ENCODE measurements at regions not wholly inside any gene's neighbourhood (a gene's known extent, or its start where the extent isn't known, plus 50 kb on each side); places are given as distances from the start of the nearest gene placed in this dataset.
"Not testable (repeated sequence)": the region's sequence is repeated elsewhere in the genome, so short reads cannot be mapped to it uniquely, and the experiment has no call there.

GRCh38 chr6:56812851-56813250 is 142.1 kb upstream of the BEND6 start:
- not testable (repeated sequence) for H3K27me3 ChIP-seq (ENCODE audit: control insufficient read depth, insufficient read depth, low read length); H3K36me3 ChIP-seq (ENCODE audit: control insufficient read depth, insufficient read depth, low read length); H3K4me1 ChIP-seq (ENCODE audit: control insufficient read depth, insufficient read depth, low read length); H3K9me3 ChIP-seq (ENCODE audit: control insufficient read depth, low read length); H3K9ac ChIP-seq (ENCODE audit: low read length); H3K4me3 ChIP-seq (ENCODE audit: low read length)

- Histone ChIP-seq H3K4me3 (ENCODE audit: low read length) (no peak overlapping the region), H3K4me1 (ENCODE audit: control insufficient read depth, insufficient read depth, low read length) (no peaks in the 10 kb centered on the region), H3K9me3 (ENCODE audit: control insufficient read depth, low read length) (no peaks in the 10 kb centered on the region), H3K27me3 (ENCODE audit: control insufficient read depth, insufficient read depth, low read length) (no peaks in the 10 kb centered on the region), H3K36me3 (ENCODE audit: control insufficient read depth, insufficient read depth, low read length) (no peaks in the 10 kb centered on the region), H3K9ac (ENCODE audit: low read length) (no peak overlapping the region)
Observed at GRCh38 chr6:56808871-56809359, 146.0 kb upstream of the BEND6 start.

- H3K36me3 ChIP-seq (ENCODE audit: control insufficient read depth, insufficient read depth, low read length): no peaks in the 10 kb centered on the region
- H3K4me1 ChIP-seq (ENCODE audit: control insufficient read depth, insufficient read depth, low read length): no peaks in the 10 kb centered on the region
- no peak overlapping the region for H3K4me3 ChIP-seq (ENCODE audit: low read length)
- H3K27me3 ChIP-seq (ENCODE audit: control insufficient read depth, insufficient read depth, low read length): no peaks in the 10 kb centered on the region
- H3K9me3 ChIP-seq (ENCODE audit: control insufficient read depth, low read length): no peaks in the 10 kb centered on the region
- H3K9ac ChIP-seq (ENCODE audit: low read length): no peak overlapping the region
Observed at GRCh38 chr6:56807989-56808337, 146.9 kb upstream of the BEND6 start.

GRCh38 chr6:56807326-56807988 is 147.4 kb upstream of the BEND6 start:
- Histone ChIP-seq H3K4me1 (ENCODE audit: control insufficient read depth, insufficient read depth, low read length) (peaks cover 3% of the 10 kb centered on the region), H3K27me3 (ENCODE audit: control insufficient read depth, insufficient read depth, low read length) (no peaks in the 10 kb centered on the region), H3K36me3 (ENCODE audit: control insufficient read depth, insufficient read depth, low read length) (no peaks in the 10 kb centered on the region), H3K9ac (ENCODE audit: low read length) (no peak overlapping the region), H3K4me3 (ENCODE audit: low read length) (no peak overlapping the region), H3K9me3 (ENCODE audit: control insufficient read depth, low read length) (no peaks in the 10 kb centered on the region)

GRCh38 chr6:56806368-56806767 is 148.5 kb upstream of the BEND6 start:
- Histone ChIP-seq H3K36me3 (ENCODE audit: control insufficient read depth, insufficient read depth, low read length) (no peaks in the 10 kb centered on the region), H3K4me1 (ENCODE audit: control insufficient read depth, insufficient read depth, low read length) (peaks cover 4% of the 10 kb centered on the region), H3K4me3 (ENCODE audit: low read length) (no peak overlapping the region), H3K9me3 (ENCODE audit: control insufficient read depth, low read length) (no peaks in the 10 kb centered on the region), H3K27me3 (ENCODE audit: control insufficient read depth, insufficient read depth, low read length) (no peaks in the 10 kb centered on the region), H3K9ac (ENCODE audit: low read length) (no peak overlapping the region)

- Histone ChIP-seq H3K4me3 (ENCODE audit: low read length) (no peak overlapping the region), H3K9ac (ENCODE audit: low read length) (no peak overlapping the region), H3K36me3 (ENCODE audit: control insufficient read depth, insufficient read depth, low read length) (no peaks in the 10 kb centered on the region), H3K4me1 (ENCODE audit: control insufficient read depth, insufficient read depth, low read length) (peaks cover 4% of the 10 kb centered on the region), H3K9me3 (ENCODE audit: control insufficient read depth, low read length) (no peaks in the 10 kb centered on the region), H3K27me3 (ENCODE audit: control insufficient read depth, insufficient read depth, low read length) (no peaks in the 10 kb centered on the region)
Observed at GRCh38 chr6:56804996-56805395, 149.9 kb upstream of the BEND6 start.

- Histone ChIP-seq H3K36me3 (ENCODE audit: control insufficient read depth, insufficient read depth, low read length) (no peaks in the 10 kb centered on the region), H3K27me3 (ENCODE audit: control insufficient read depth, insufficient read depth, low read length) (no peaks in the 10 kb centered on the region), H3K9me3 (ENCODE audit: control insufficient read depth, low read length) (no peaks in the 10 kb centered on the region), H3K4me1 (ENCODE audit: control insufficient read depth, insufficient read depth, low read length) (peaks cover 4% of the 10 kb centered on the region), H3K9ac (ENCODE audit: low read length) (no peak overlapping the region), H3K4me3 (ENCODE audit: low read length) (no peak overlapping the region)
Observed at GRCh38 chr6:56803594-56803993, 151.3 kb upstream of the BEND6 start.

- Histone ChIP-seq H3K27me3 (ENCODE audit: control insufficient read depth, insufficient read depth, low read length) (no peaks in the 10 kb centered on the region), H3K36me3 (ENCODE audit: control insufficient read depth, insufficient read depth, low read length) (no peaks in the 10 kb centered on the region), H3K4me1 (ENCODE audit: control insufficient read depth, insufficient read depth, low read length) (peaks cover 4% of the 10 kb centered on the region), H3K9me3 (ENCODE audit: control insufficient read depth, low read length) (no peaks in the 10 kb centered on the region), H3K9ac (ENCODE audit: low read length) (no peak overlapping the region), H3K4me3 (ENCODE audit: low read length) (no peak overlapping the region)
Observed at GRCh38 chr6:56802584-56802983, 152.3 kb upstream of the BEND6 start.

GRCh38 chr6:56799989-56800388 is 154.9 kb upstream of the BEND6 start:
- peaks cover 4% of the 10 kb centered on the region for H3K4me1 ChIP-seq (ENCODE audit: control insufficient read depth, insufficient read depth, low read length)
- no peaks in the 10 kb centered on the region for H3K27me3 ChIP-seq (ENCODE audit: control insufficient read depth, insufficient read depth, low read length)

GRCh38 chr6:56798163-56798562 is 155.5 kb upstream of the DST start:
- H3K9ac ChIP-seq (ENCODE audit: low read length): no peak overlapping the region
- H3K4me3 ChIP-seq (ENCODE audit: low read length): no peak overlapping the region
- H3K27me3 ChIP-seq (ENCODE audit: control insufficient read depth, insufficient read depth, low read length): no peaks in the 10 kb centered on the region
- H3K4me1 ChIP-seq (ENCODE audit: control insufficient read depth, insufficient read depth, low read length): peaks cover 4% of the 10 kb centered on the region
- H3K9me3 ChIP-seq (ENCODE audit: control insufficient read depth, low read length): no peaks in the 10 kb centered on the region
- no peaks in the 10 kb centered on the region for H3K36me3 ChIP-seq (ENCODE audit: control insufficient read depth, insufficient read depth, low read length)

More at GRCh38 chr6:56799989-56800388, 154.9 kb upstream of the BEND6 start:
- Histone ChIP-seq H3K9ac (ENCODE audit: low read length) (no peak overlapping the region), H3K36me3 (ENCODE audit: control insufficient read depth, insufficient read depth, low read length) (no peaks in the 10 kb centered on the region), H3K9me3 (ENCODE audit: control insufficient read depth, low read length) (no peaks in the 10 kb centered on the region), H3K4me3 (ENCODE audit: low read length) (no peak overlapping the region)

GRCh38 chr6:56796196-56796532 is 153.5 kb upstream of the DST start:
- Histone ChIP-seq H3K4me3 (ENCODE audit: low read length) (no peak overlapping the region), H3K36me3 (ENCODE audit: control insufficient read depth, insufficient read depth, low read length) (no peaks in the 10 kb centered on the region), H3K27me3 (ENCODE audit: control insufficient read depth, insufficient read depth, low read length) (no peaks in the 10 kb centered on the region), H3K4me1 (ENCODE audit: control insufficient read depth, insufficient read depth, low read length) (no peaks in the 10 kb centered on the region), H3K9ac (ENCODE audit: low read length) (no peak overlapping the region), H3K9me3 (ENCODE audit: control insufficient read depth, low read length) (no peaks in the 10 kb centered on the region)

GRCh38 chr6:56795466-56796195 is 152.9 kb upstream of the DST start:
- no peaks in the 10 kb centered on the region for H3K36me3 ChIP-seq (ENCODE audit: control insufficient read depth, insufficient read depth, low read length)
- H3K9ac ChIP-seq (ENCODE audit: low read length): no peak overlapping the region
- no peaks in the 10 kb centered on the region for H3K27me3 ChIP-seq (ENCODE audit: control insufficient read depth, insufficient read depth, low read length)
- H3K4me1 ChIP-seq (ENCODE audit: control insufficient read depth, insufficient read depth, low read length): no peaks in the 10 kb centered on the region
- no peak overlapping the region for H3K4me3 ChIP-seq (ENCODE audit: low read length)
- H3K9me3 ChIP-seq (ENCODE audit: control insufficient read depth, low read length): no peaks in the 10 kb centered on the region

All from mucosa of stomach (tissue), 1 donor.